Psoas muscle (tissue), 7 donors: ENCODE measurements at regions not wholly inside any gene's neighbourhood (a gene's known extent, or its start where the extent isn't known, plus 50 kb on each side); places are given as distances from the start of the nearest gene placed in this dataset.

Experiments
- ATAC-seq, 4 donors: fragments of 200-7000 bp; cut with Tn5 transposase; one replicate each; pipeline ENCODE4 v1.9.1; 2020; ENCODE audit warnings: moderate library complexity in 3 of 4, mild to moderate bottlenecking in 2 of 4
- DNase-seq, 2 donors: peaks; one replicate each; pipeline ENCODE4 v3.0.0-alpha.2; 2020
- H3K27ac ChIP-seq: fragments of 200-600 bp; one replicate; pipeline ENCODE4 v1.8.0; 2022
- H3K27me3 ChIP-seq, 3 donors: fragments of 200-600 bp in 1 of 3; one replicate each; pipeline versions ENCODE4 v1.6.1 to v1.8.0; 2013 to 2022; ENCODE audit warnings: low read length in 2 of 3, mild to moderate bottlenecking in 2 of 3, moderate library complexity in 1 of 3; ENCODE audit not compliant: insufficient read depth in 3 of 3
- H3K36me3 ChIP-seq, 2 donors: fragments of 200-600 bp in 1 of 2; one replicate each; pipeline versions ENCODE4 v1.6.1 to v1.8.0; 2013 to 2022; ENCODE audit warnings: low read depth in 1 of 2, mild to moderate bottlenecking in 1 of 2, moderate library complexity in 1 of 2; ENCODE audit not compliant: insufficient read depth in 1 of 2
- H3K4me1 ChIP-seq: fragments of 200-600 bp; one replicate; pipeline ENCODE4 v1.8.0; 2022
- H3K4me3 ChIP-seq: fragments of 200-600 bp; one replicate; pipeline ENCODE4 v1.8.0; 2022; ENCODE audit warnings: mild to moderate bottlenecking
- H3K9me3 ChIP-seq: fragments of 200-600 bp; one replicate; pipeline ENCODE4 v1.8.0; 2022
- CTCF ChIP-seq: fragments of 200-600 bp; IDR thresholded peaks from one replicate; pipeline ENCODE4 v1.8.0; 2022; ENCODE audit warnings: antibody characterized with exemption
- WGBS, 3 donors: extraction: QIAGEN DNeasy Blood & Tissue Kit; methylation state at CpG; one replicate each; pipeline versions ENCODE4 v1.1.6 to v1.1.7; 2013; 5-methylcytosine and 5-hydroxymethylcytosine counted together
- intact Hi-C, 2 donors: fragments of 100-400 bp; cut with DNase I; formaldehyde crosslinking; loops; one replicate each; pipeline versions ENCODE4 v1.11.0 to v1.14.2; 2022
- donor health status: healthy with polysubstance abuse.
- donor health status: DM: no; HTN: no; CAD: no; lungs with moderate emphysema.
- donor health status: Bipolar disorder and iron deficiency.
- donor health status: healthy.
- donor health status: DM: yes; HTN: yes; CAD: no.
- donor health status: DM: no; HTN: no; CAD: no.
- donor health status: DM: yes; HTN: yes; CAD: no.

DNA sequence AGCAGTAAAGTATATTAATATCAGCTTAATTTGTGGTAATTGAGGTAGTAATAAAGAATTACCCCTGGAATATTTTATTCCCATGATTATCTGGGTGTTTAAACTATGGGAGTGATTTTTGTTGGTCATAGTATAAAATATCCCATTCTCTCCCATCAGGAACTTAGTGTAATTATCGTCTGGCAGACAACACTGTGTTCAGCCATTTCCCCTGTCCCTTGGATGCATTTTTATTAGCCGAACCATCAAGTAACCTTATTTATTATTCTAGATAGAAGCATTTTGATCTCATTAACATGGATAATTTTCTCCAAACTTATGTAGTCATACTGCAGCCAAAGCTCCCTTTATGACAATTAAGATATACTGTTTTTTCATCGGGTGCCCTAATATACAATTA lies 320.8 kb downstream of the MAT2B start:
- DNase-seq, result no peak
- no peaks in the 10 kb centered on the region for H3K36me3 ChIP-seq
- 80 to 82% (median 81%) methylated on average over 3 of the region's 3 CpGs for WGBS, 3 donors
- no peak for TF ChIP-seq CTCF
- H3K9me3 ChIP-seq, result no peaks in the 10 kb centered on the region
- H3K4me3 ChIP-seq, result no peak overlapping the region
- intact Hi-C loops, result no loop called here
- H3K4me1 ChIP-seq, result no peaks in the 10 kb centered on the region
- no peak for ATAC-seq
- no peak overlapping the region for H3K27ac ChIP-seq
- no peaks in the 10 kb centered on the region for H3K27me3 ChIP-seq

DNA sequence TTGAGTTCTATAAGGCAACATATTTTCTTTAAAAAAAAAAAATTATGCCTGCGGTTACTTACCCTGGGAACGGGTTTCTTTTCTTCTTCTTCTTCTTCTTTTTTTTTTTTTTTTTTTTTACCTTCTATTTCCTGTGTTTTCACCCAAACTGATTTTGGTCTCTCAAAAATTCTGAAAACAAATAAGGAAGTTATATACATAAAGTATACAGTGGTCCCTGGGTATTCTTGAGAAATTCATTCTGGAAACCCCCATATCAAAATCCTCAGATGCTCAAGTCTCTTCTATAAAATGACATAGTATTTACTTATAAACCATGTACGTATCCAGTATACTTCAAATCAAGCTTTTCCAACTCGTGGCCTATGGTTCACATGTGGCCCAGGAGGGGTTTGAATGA lies 326.7 kb downstream of the MAT2B start:
- no peak overlapping the region for H3K4me3 ChIP-seq
- H3K27ac ChIP-seq, result no peak overlapping the region
- 81 to 82% (median 82%) methylated on average over 4 of the region's 4 CpGs for WGBS, 3 donors
- H3K9me3 ChIP-seq, result no peaks in the 10 kb centered on the region
- no peaks in the 10 kb centered on the region for H3K27me3 ChIP-seq
- intact Hi-C loops, result no loop called here
- H3K36me3 ChIP-seq, result no peaks in the 10 kb centered on the region
- H3K4me1 ChIP-seq, result no peaks in the 10 kb centered on the region
- ATAC-seq (no peak), DNase-seq (no peak)
- no peak for TF ChIP-seq CTCF

DNA sequence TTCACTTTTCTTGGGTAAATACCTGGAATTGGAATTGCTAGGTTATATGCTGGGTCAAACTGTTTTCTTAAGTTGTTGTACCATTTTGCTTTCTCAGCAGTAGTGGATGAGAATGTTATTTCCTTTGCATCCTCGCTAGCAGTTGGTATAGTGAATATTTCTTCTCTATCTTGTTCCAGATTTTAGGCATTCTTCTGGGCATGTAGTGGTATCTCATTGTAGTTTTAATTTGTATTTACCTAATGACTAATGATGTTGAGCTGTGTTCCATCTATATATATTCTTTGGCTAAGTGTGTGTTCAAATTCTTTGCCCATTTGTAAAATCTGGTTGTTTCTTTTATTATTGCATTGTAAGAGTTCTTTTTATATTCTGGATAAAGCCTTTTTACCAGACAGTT lies 333.3 kb downstream of the MAT2B start:
- Histone ChIP-seq H3K4me3 (no peak overlapping the region), H3K27me3 (no peaks in the 10 kb centered on the region), H3K27ac (no peak overlapping the region), H3K9me3 (no peaks in the 10 kb centered on the region), H3K4me1 (no peaks in the 10 kb centered on the region), H3K36me3 (no peaks in the 10 kb centered on the region)
- WGBS, 3 donors, result 0 to 81% (median 77%) methylated on average over 1 of the region's 1 CpG
- DNase-seq (no peak), ATAC-seq (no peak)
- intact Hi-C loops, result no loop called here
- TF ChIP-seq CTCF, result no peak

- intact Hi-C loops, result no loop called here
- no peak for ATAC-seq
- DNase-seq, result no peak
Observed at GRCh38 chr5:163846512-163846911, 341.1 kb downstream of the MAT2B start.

More at GRCh38 chr5:163846512-163846911, 341.1 kb downstream of the MAT2B start:
- H3K27me3 ChIP-seq, result no peaks in the 10 kb centered on the region
- no peaks in the 10 kb centered on the region for H3K36me3 ChIP-seq
- H3K4me1 ChIP-seq, result no peaks in the 10 kb centered on the region
- no peak for TF ChIP-seq CTCF
- no peak overlapping the region for H3K27ac ChIP-seq
- H3K9me3 ChIP-seq, result no peaks in the 10 kb centered on the region
- H3K4me3 ChIP-seq, result no peak overlapping the region
- 54 to 68% (median 67%) methylated on average over 1 of the region's 1 CpG for WGBS, 3 donors
